H9 (cell line): ENCODE measurements at regions not wholly inside any gene's neighbourhood (a gene's known extent, or its start where the extent isn't known, plus 50 kb on each side); places are given as distances from the start of the nearest gene placed in this dataset.

Experiments
- DNase-seq: peaks from one replicate; pipeline ENCODE4 v3.0.0-alpha.2; 2017
- H2AFZ ChIP-seq: one replicate; pipeline ENCODE4 v1.6.1; 2013; ENCODE audit warnings: mild to moderate bottlenecking, low read length, control low read depth, moderate library complexity
- H2AK5ac ChIP-seq: 2 replicates; pipeline ENCODE4 v1.6.1; 2013; ENCODE audit warnings: low read length, control low read depth, mixed read lengths; ENCODE audit not compliant: insufficient read length
- H2BK120ac ChIP-seq: one replicate; pipeline ENCODE4 v1.6.1; 2013; ENCODE audit warnings: low read depth, mild to moderate bottlenecking, low read length, control low read depth, inconsistent platforms; ENCODE audit not compliant: poor library complexity, severe bottlenecking
- H2BK12ac ChIP-seq: 2 replicates; pipeline ENCODE4 v1.6.1; 2013; ENCODE audit warnings: low read length, control low read depth, mixed read lengths, low read depth; ENCODE audit not compliant: insufficient read length
- H2BK15ac ChIP-seq: 2 replicates; pipeline ENCODE4 v1.6.1; 2013; ENCODE audit warnings: low read depth, low read length, control low read depth
- H2BK20ac ChIP-seq: one replicate; pipeline ENCODE4 v1.6.1; 2013; ENCODE audit warnings: low read depth, mild to moderate bottlenecking, low read length, control low read depth, inconsistent platforms; ENCODE audit not compliant: poor library complexity, severe bottlenecking
- H2BK5ac ChIP-seq: 2 replicates; pipeline ENCODE4 v1.6.1; 2013; ENCODE audit warnings: low read length, control low read depth, mixed read lengths; ENCODE audit not compliant: insufficient read length
- H3K14ac ChIP-seq: 2 replicates; pipeline ENCODE4 v1.6.1; 2013; ENCODE audit warnings: low read length, control low read depth; ENCODE audit not compliant: insufficient read depth
- H3K18ac ChIP-seq: 2 replicates; pipeline ENCODE4 v1.6.1; 2013; ENCODE audit warnings: low read depth, mild to moderate bottlenecking, mixed read lengths, low read length, control low read depth; ENCODE audit not compliant: insufficient read length
- H3K23ac ChIP-seq: 2 replicates; pipeline ENCODE4 v1.6.1; 2013; ENCODE audit warnings: low read length, control low read depth, mixed read lengths, low read depth; ENCODE audit not compliant: insufficient read length
- H3K23me2 ChIP-seq: 2 replicates; pipeline ENCODE4 v1.6.1; 2013; ENCODE audit warnings: low read depth, mild to moderate bottlenecking, mixed read lengths, low read length, control low read depth; ENCODE audit not compliant: insufficient read length, poor library complexity, severe bottlenecking
- H3K27ac ChIP-seq: 2 replicates; pipeline ENCODE4 v1.5.1; 2013; ENCODE audit warnings: low read length, control low read depth, mixed read lengths, low read depth; ENCODE audit not compliant: insufficient read length
- H3K27me3 ChIP-seq: 2 replicates; pipeline ENCODE4 v1.6.1; 2013; ENCODE audit warnings: low read length, control low read depth, inconsistent platforms; ENCODE audit not compliant: insufficient read depth
- H3K4ac ChIP-seq: 2 replicates; pipeline ENCODE4 v1.6.1; 2013; ENCODE audit warnings: low read depth, mild to moderate bottlenecking, control low read depth, inconsistent platforms, low read length, moderate library complexity
- H3K4me1 ChIP-seq: 2 replicates; pipeline ENCODE4 v1.6.1; 2013; ENCODE audit warnings: low read length, control low read depth, inconsistent platforms; ENCODE audit not compliant: insufficient read depth
- H3K4me2 ChIP-seq: 2 replicates; pipeline ENCODE4 v1.6.1; 2013; ENCODE audit warnings: low read length, control low read depth, mixed read lengths; ENCODE audit not compliant: insufficient read length, insufficient read depth
- H3K56ac ChIP-seq: 2 replicates; pipeline ENCODE4 v1.6.1; 2013; ENCODE audit warnings: low read depth, mild to moderate bottlenecking, mixed read lengths, low read length, control low read depth; ENCODE audit not compliant: insufficient read length
- H3K79me1 ChIP-seq: 2 replicates; pipeline ENCODE4 v1.6.1; 2013; ENCODE audit warnings: low read depth, mild to moderate bottlenecking, moderate library complexity, low read length, control low read depth, inconsistent platforms; ENCODE audit not compliant: insufficient read depth, poor library complexity, severe bottlenecking
- H3K79me2 ChIP-seq: 2 replicates; pipeline ENCODE4 v1.6.1; 2013; ENCODE audit warnings: low read length, control low read depth, inconsistent platforms; ENCODE audit not compliant: insufficient read depth
- H3K9ac ChIP-seq: 2 replicates; pipeline ENCODE4 v1.6.1; 2013; ENCODE audit warnings: low read length, control low read depth, mixed read lengths; ENCODE audit not compliant: insufficient read length; ENCODE audit errors: extremely low read depth
- H3K9me3 ChIP-seq: one replicate; pipeline ENCODE4 v1.6.1; 2013; ENCODE audit warnings: low read depth, low read length, inconsistent platforms; ENCODE audit not compliant: control insufficient read depth
- H3T11ph ChIP-seq: one replicate; pipeline ENCODE4 v1.6.1; 2013; ENCODE audit warnings: mild to moderate bottlenecking, low read length, control low read depth, inconsistent platforms
- H4K20me1 ChIP-seq: one replicate; pipeline ENCODE4 v1.6.1; 2013; ENCODE audit not compliant: control insufficient read depth, insufficient read length, insufficient read depth
- H4K5ac ChIP-seq: 2 replicates; pipeline ENCODE4 v1.6.1; 2013; ENCODE audit warnings: low read depth, mild to moderate bottlenecking, mixed read lengths, low read length, control low read depth; ENCODE audit not compliant: insufficient read length
- H4K8ac ChIP-seq: replicated peaks from 2 replicates; pipeline ENCODE4 v1.6.1; 2013; ENCODE audit warnings: low read length, control low read depth, mixed read lengths, low read depth; ENCODE audit not compliant: insufficient read length
- H4K91ac ChIP-seq: 2 replicates; pipeline ENCODE4 v1.6.1; 2013; ENCODE audit warnings: low read depth, mild to moderate bottlenecking, moderate library complexity, mixed read lengths, low read length, control low read depth; ENCODE audit not compliant: insufficient read length
- H3K27ac Mint-ChIP-seq, 3 experiments: 2 replicates in 2 of 3; 3 replicates in 1 of 3; pipeline ENCODE4 v1.8.0; 2020 to 2021; ENCODE audit warnings: mixed read lengths in 3 of 3, mild to moderate bottlenecking in 1 of 3, moderate library complexity in 1 of 3
- H3K27me3 Mint-ChIP-seq: 2 replicates; pipeline ENCODE4 v1.8.0; 2021; ENCODE audit warnings: low read depth, mild to moderate bottlenecking, moderate library complexity, mixed read lengths
- H3K36me3 Mint-ChIP-seq, 3 experiments: 2 replicates in 2 of 3; 3 replicates in 1 of 3; pipeline ENCODE4 v1.8.0; 2020 to 2021; ENCODE audit warnings: low read depth in 3 of 3, mixed read lengths in 3 of 3; ENCODE audit not compliant: insufficient read depth in 1 of 3
- H3K4me1 Mint-ChIP-seq, 2 experiments: 2 replicates each; pipeline ENCODE4 v1.8.0; 2020; ENCODE audit warnings: mixed read lengths in 2 of 2
- H3K4me3 Mint-ChIP-seq, 2 experiments: 2 replicates in 1 of 2; 3 replicates in 1 of 2; pipeline ENCODE4 v1.8.0; 2020 to 2021; ENCODE audit warnings: mild to moderate bottlenecking in 2 of 2, mixed read lengths in 2 of 2, moderate library complexity in 1 of 2
- H3K9me3 Mint-ChIP-seq, 2 experiments: 2 replicates in 1 of 2; 3 replicates in 1 of 2; pipeline ENCODE4 v1.8.0; 2020; ENCODE audit warnings: mild to moderate bottlenecking in 2 of 2, mixed read lengths in 2 of 2, moderate library complexity in 1 of 2
- CTCF ChIP-seq: fragments of 200-600 bp; sonication (generic); conservative IDR thresholded peaks from 3 replicates; pipeline ENCODE4 v1.8.0; 2021; ENCODE audit warnings: antibody characterized with exemption, mild to moderate bottlenecking
- WGBS: extraction: QIAGEN DNeasy Blood & Tissue Kit; methylation state at CpG from one replicate; pipeline ENCODE4 v1.1.7; 2013; ENCODE audit warnings: missing lambda C conversion rate, low lambda C conversion rate, mixed read lengths; ENCODE audit not compliant: insufficient read length; ENCODE audit errors: extremely low coverage; 5-methylcytosine and 5-hydroxymethylcytosine counted together

GRCh38 chr6:139832493-139833305, 458.3 kb upstream of the CITED2 start:
- WGBS: no CpG with 5 or more reads among the region's 15 CpGs
- no peak overlapping the region for H3T11ph ChIP-seq

More at GRCh38 chr6:139832493-139833305, 458.3 kb upstream of the CITED2 start:
- Histone ChIP-seq H3K9me3 (no peaks in the 10 kb centered on the region), H3K23ac (no peak overlapping the region), H2BK15ac (no peak overlapping the region), H2BK5ac (no peak overlapping the region), H2BK12ac (no peak overlapping the region), H3K4me2 (no peak overlapping the region), H4K5ac (no peak overlapping the region), H4K20me1 (no peaks in the 10 kb centered on the region), H2AK5ac (no peak overlapping the region), H3K4me1 (no peaks in the 10 kb centered on the region), H3K18ac (no peak overlapping the region), H3K9ac (no peak overlapping the region), H3K27me3 (no peaks in the 10 kb centered on the region), H2BK20ac (no peak overlapping the region), H3K14ac (no peak overlapping the region), H2BK120ac (no peak overlapping the region), H4K91ac (no peak overlapping the region), H3K4ac (no peak overlapping the region), H3K79me2 (no peaks in the 10 kb centered on the region), H3K79me1 (no peaks in the 10 kb centered on the region), H4K8ac (no peak overlapping the region), H2AFZ (no peak overlapping the region), H3K56ac (no peak overlapping the region), H3K27ac (no peak overlapping the region), H3K23me2 (no peaks in the 10 kb centered on the region)
- Mint-ChIP-seq H3K36me3 (no peaks in the 10 kb centered on the region), H3K4me3 (no peak overlapping the region), H3K4me1 (no peaks in the 10 kb centered on the region), H3K9me3 (no peaks in the 10 kb centered on the region), H3K27me3 (no peaks in the 10 kb centered on the region), H3K27ac (no peak overlapping the region)
- no peak for TF ChIP-seq CTCF
- no peak for DNase-seq
